ENCODE measurements at regions not wholly inside any gene's neighbourhood (a gene's known extent, or its start where the extent isn't known, plus 50 kb on each side); places are given as distances from the start of the nearest gene placed in this dataset.

- intact Hi-C loops (cut with micrococcal nuclease): no loop called here
- no peak overlapping the region for H3K4me3 Mint-ChIP-seq
- H3K9me3 Mint-ChIP-seq: no peaks in the 10 kb centered on the region
- DNase-seq: no peak
- no peaks in the 10 kb centered on the region for H3K4me1 Mint-ChIP-seq (ENCODE audit: low read depth)
- POLR2A ChIA-PET: no interaction called here
- H3K36me3 Mint-ChIP-seq: no peaks in the 10 kb centered on the region
- CTCF ChIA-PET: no interaction called here
- no peak overlapping the region for H3K27ac Mint-ChIP-seq
- peaks cover 7% of the 10 kb centered on the region for H3K27me3 Mint-ChIP-seq
Observed at GRCh38 chr6:148291876-148292275, 50.8 kb upstream of the SASH1 start.
